Kidney (tissue), 13 donors: ENCODE measurements at regions not wholly inside any gene's neighbourhood (a gene's known extent, or its start where the extent isn't known, plus 50 kb on each side); places are given as distances from the start of the nearest gene placed in this dataset.

ENCODE experiments used
- DNase-seq, 5 donors: peaks; one replicate each; pipeline ENCODE4 v3.0.0-alpha.2; 2013 to 2020
- FAIRE-seq: peaks from 2 replicates; lab custom pipeline; 2012; peaks lifted over from hg19 to GRCh38; lab: Jason Lieb, UNC
- H3K27ac ChIP-seq, 2 donors: one replicate each; pipeline ENCODE4 v1.7.0; 2013; ENCODE audit warnings: low read depth in 2 of 2, low read length in 2 of 2, inconsistent platforms in 1 of 2
- H3K27me3 ChIP-seq: one replicate; pipeline ENCODE4 v1.7.1; 2013; ENCODE audit warnings: low read length, inconsistent platforms; ENCODE audit not compliant: control insufficient read depth, insufficient read depth
- H3K36me3 ChIP-seq, 3 donors: one replicate each; pipeline versions ENCODE4 v1.7.0 to v1.7.1; 2013; ENCODE audit warnings: low read length in 3 of 3, control low read depth in 1 of 3, inconsistent platforms in 1 of 3; ENCODE audit not compliant: insufficient read depth in 3 of 3, control insufficient read depth in 2 of 3
- H3K4me1 ChIP-seq, 3 donors: one replicate each; pipeline versions ENCODE4 v1.7.0 to v1.7.1; 2013; ENCODE audit warnings: low read length in 3 of 3, inconsistent platforms in 1 of 3, low read depth in 1 of 3; ENCODE audit not compliant: control insufficient read depth in 2 of 3, insufficient read depth in 2 of 3
- H3K4me3 ChIP-seq, 3 donors: one replicate each; pipeline versions ENCODE4 v1.7.0 to v1.8.1; 2013; ENCODE audit warnings: low read length in 3 of 3, control low read depth in 1 of 3, inconsistent platforms in 1 of 3
- H3K9ac ChIP-seq, 3 donors: one replicate each; pipeline versions ENCODE4 v1.7.0 to v1.7.1; 2013; ENCODE audit warnings: low read length in 3 of 3, control low read depth in 1 of 3, inconsistent platforms in 1 of 3
- H3K9me3 ChIP-seq, 3 donors: one replicate each; pipeline versions ENCODE4 v1.7.0 to v1.7.1; 2013; ENCODE audit warnings: low read length in 3 of 3, control low read depth in 1 of 3, inconsistent platforms in 1 of 3; ENCODE audit not compliant: control insufficient read depth in 2 of 3, insufficient read depth in 1 of 3
- CTCF ChIP-seq: IDR thresholded peaks from 3 replicates; pipeline ENCODE4 v1.5.1; 2012; ENCODE audit warnings: mild to moderate bottlenecking, moderate library complexity, borderline replicate concordance; ENCODE audit not compliant: insufficient read depth; ENCODE audit errors: extremely low read depth
- intact Hi-C: fragments of 100-400 bp; cut with DNase I; formaldehyde crosslinking; loops from one replicate; pipeline ENCODE4 v1.11.1; 2022
- donor health status: control.
- donor health status: control.
- donor health status: control.
- donor health status: control.
- donor health status: control.
- donor health status: DM: yes; HTN: yes; CAD: no.
- donor health status: Normal renal cell carcinoma (clear cell type).

- intact Hi-C loops: no loop called here
- Histone ChIP-seq H3K27ac (no peak overlapping the region), H3K4me3 (no peak overlapping the region), H3K27me3 (no peaks in the 10 kb centered on the region), H3K9me3 (no peaks in the 10 kb centered on the region), H3K4me1 (no peaks in the 10 kb centered on the region), H3K36me3 (no peaks in the 10 kb centered on the region), H3K9ac (no peak overlapping the region)
- TF ChIP-seq CTCF: no peak
- no peak for FAIRE-seq
- no peak for DNase-seq
Observed at GRCh38 chr6:76221525-76221924, 149.1 kb upstream of the IMPG1 start.

- Histone ChIP-seq H3K9me3 (no peaks in the 10 kb centered on the region), H3K4me3 (no peak overlapping the region), H3K9ac (no peak overlapping the region), H3K27ac (no peak overlapping the region), H3K4me1 (no peaks in the 10 kb centered on the region), H3K27me3 (no peaks in the 10 kb centered on the region), H3K36me3 (no peaks in the 10 kb centered on the region)
- intact Hi-C loops: no loop called here
- FAIRE-seq (no peak), DNase-seq (no peak)
- TF ChIP-seq CTCF: no peak
Observed at GRCh38 chr6:76220805-76221204, 148.3 kb upstream of the IMPG1 start.

- H3K36me3 ChIP-seq: no peaks in the 10 kb centered on the region
- no peaks in the 10 kb centered on the region for H3K27me3 ChIP-seq
- no peak for FAIRE-seq
- H3K9me3 ChIP-seq: no peaks in the 10 kb centered on the region
- TF ChIP-seq CTCF: no peak
- no peak for DNase-seq
- no peak overlapping the region for H3K27ac ChIP-seq
- H3K9ac ChIP-seq: no peak overlapping the region
- H3K4me1 ChIP-seq: no peaks in the 10 kb centered on the region
- intact Hi-C loops: no loop called here
- no peak overlapping the region for H3K4me3 ChIP-seq
Observed at GRCh38 chr6:76217606-76218005, 145.1 kb upstream of the IMPG1 start.

GRCh38 chr6:76214546-76214945 is 142.1 kb upstream of the IMPG1 start:
- Histone ChIP-seq H3K9me3 (no peaks in the 10 kb centered on the region), H3K27me3 (no peaks in the 10 kb centered on the region), H3K36me3 (no peaks in the 10 kb centered on the region), H3K4me3 (no peak overlapping the region), H3K9ac (no peak overlapping the region), H3K4me1 (no peaks in the 10 kb centered on the region), H3K27ac (no peak overlapping the region)
- no peak for DNase-seq
- no peak for FAIRE-seq
- intact Hi-C loops: no loop called here
- TF ChIP-seq CTCF: no peak
